SK-N-SH treated with all-trans-retinoic acid at 6 μM for 48 hours (cell line): ENCODE measurements at regions not wholly inside any gene's neighbourhood (a gene's known extent, or its start where the extent isn't known, plus 50 kb on each side); places are given as distances from the start of the nearest gene placed in this dataset.

Source experiments
- ATAC-seq: fragments of 200-7000 bp; cut with Tn5 transposase; 3 replicates; pipeline ENCODE4 v1.9.1; 2020; ENCODE audit warnings: mild to moderate bottlenecking, moderate library complexity
- ARNTL ChIP-seq: fragments of 450-650 bp; formaldehyde crosslinking; IDR thresholded peaks from 2 replicates; pipeline ENCODE4 v1.5.0; 2020; ENCODE audit warnings: low read depth, mild to moderate bottlenecking, moderate library complexity, borderline replicate concordance
- BACH2 ChIP-seq: fragments of 250-450 bp; sonication (Bioruptor Pico); IDR thresholded peaks from 2 replicates; pipeline ENCODE4 v1.9.0; 2021; ENCODE audit warnings: mild to moderate bottlenecking, borderline replicate concordance
- CREB5 ChIP-seq: fragments of 250-450 bp; sonication (Bioruptor Pico); IDR thresholded peaks from 2 replicates; pipeline ENCODE4 v1.5.1; 2020; ENCODE audit warnings: low read depth, mild to moderate bottlenecking, moderate library complexity
- CSDC2 ChIP-seq: fragments of 250-450 bp; sonication (Bioruptor Pico); IDR thresholded peaks from 2 replicates; pipeline ENCODE4 v1.5.0; 2020; ENCODE audit warnings: mild to moderate bottlenecking, moderate library complexity
- CSRNP3 ChIP-seq: fragments of 250-450 bp; sonication (Bioruptor Pico); IDR thresholded peaks from 2 replicates; pipeline ENCODE4 v1.5.1; 2021; ENCODE audit warnings: mild to moderate bottlenecking, moderate library complexity
- ESRRG ChIP-seq: fragments of 250-450 bp; sonication (Bioruptor Pico); IDR thresholded peaks from 2 replicates; pipeline ENCODE4 v1.6.1; 2021; ENCODE audit warnings: mild to moderate bottlenecking
- GLIS3 ChIP-seq: fragments of 250-450 bp; sonication (Bioruptor Pico); IDR thresholded peaks from 2 replicates; pipeline ENCODE4 v1.5.0; 2020; ENCODE audit warnings: mild to moderate bottlenecking, moderate library complexity
- ISL1 ChIP-seq: fragments of 250-450 bp; sonication (Bioruptor Pico); IDR thresholded peaks from 2 replicates; pipeline ENCODE4 v2.1.2; 2022; ENCODE audit warnings: mild to moderate bottlenecking, moderate library complexity
- OSR1 ChIP-seq: fragments of 250-450 bp; sonication (Bioruptor Pico); IDR thresholded peaks from 2 replicates; pipeline ENCODE4 v1.8.0; 2022; ENCODE audit warnings: moderate library complexity, mild to moderate bottlenecking, inconsistent platforms
- PATZ1 ChIP-seq: fragments of 250-450 bp; sonication (Bioruptor Pico); IDR thresholded peaks from 2 replicates; pipeline ENCODE4 v1.8.0; 2020; ENCODE audit warnings: mild to moderate bottlenecking, moderate library complexity, borderline replicate concordance
- PPARA ChIP-seq: fragments of 250-450 bp; sonication (Bioruptor Pico); IDR thresholded peaks from 2 replicates; pipeline ENCODE4 v1.5.0; 2020; ENCODE audit warnings: mild to moderate bottlenecking, borderline replicate concordance
- SNAI2 ChIP-seq: fragments of 250-450 bp; sonication (Bioruptor Pico); IDR thresholded peaks from 2 replicates; pipeline ENCODE4 v1.5.0; 2020; ENCODE audit warnings: mild to moderate bottlenecking, moderate library complexity
- TCF4 ChIP-seq: fragments of 250-450 bp; sonication (Bioruptor Pico); IDR thresholded peaks from 2 replicates; pipeline ENCODE4 v1.8.0; 2021; ENCODE audit warnings: mild to moderate bottlenecking, moderate library complexity, borderline replicate concordance
- TOX ChIP-seq: fragments of 250-450 bp; sonication (Bioruptor Pico); IDR thresholded peaks from 2 replicates; pipeline ENCODE4 v1.8.0; 2021; ENCODE audit warnings: mild to moderate bottlenecking, moderate library complexity, borderline replicate concordance
- TSHZ2 ChIP-seq: fragments of 250-450 bp; sonication (Bioruptor Pico); IDR thresholded peaks from 2 replicates; pipeline ENCODE4 v1.5.0; 2020; ENCODE audit warnings: mild to moderate bottlenecking, moderate library complexity
- ZC3H10 ChIP-seq: fragments of 250-450 bp; sonication (Bioruptor Pico); IDR thresholded peaks from 2 replicates; pipeline ENCODE4 v1.5.1; 2021; ENCODE audit warnings: mild to moderate bottlenecking, moderate library complexity
- ZFP3 ChIP-seq: fragments of 250-450 bp; sonication (Bioruptor Pico); IDR thresholded peaks from 2 replicates; pipeline ENCODE4 v1.5.0; 2020; ENCODE audit warnings: mild to moderate bottlenecking, moderate library complexity
- ZFP30 ChIP-seq: fragments of 450-650 bp; formaldehyde crosslinking; IDR thresholded peaks from 2 replicates; pipeline ENCODE4 v1.5.0; 2022; ENCODE audit warnings: mild to moderate bottlenecking, moderate library complexity
- ZNF565 ChIP-seq: fragments of 450-650 bp; formaldehyde crosslinking; conservative IDR thresholded peaks from 2 replicates; pipeline ENCODE4 v1.5.0; 2020; ENCODE audit warnings: low read depth, mild to moderate bottlenecking, moderate library complexity
- ZNF70 ChIP-seq: fragments of 450-650 bp; formaldehyde crosslinking; IDR thresholded peaks from 2 replicates; pipeline ENCODE4 v1.5.0; 2020; ENCODE audit warnings: mild to moderate bottlenecking, moderate library complexity
- ZNF8 ChIP-seq: fragments of 450-650 bp; formaldehyde crosslinking; IDR thresholded peaks from 2 replicates; pipeline ENCODE4 v1.5.0; 2020; ENCODE audit warnings: mild to moderate bottlenecking, moderate library complexity

- ATAC-seq, result no peak
- no peak for TF ChIP-seq TSHZ2
- TF ChIP-seq ZFP30 (CRISPR knock-in tag), result no peak
- TF ChIP-seq ZC3H10, result no peak
- no peak for TF ChIP-seq ZNF565
- no peak for TF ChIP-seq ISL1 (CRISPR knock-in tag)
- no peak for TF ChIP-seq ZNF70 (CRISPR knock-in tag)
- no peak for TF ChIP-seq ESRRG (CRISPR knock-in tag)
- no peak for TF ChIP-seq CSRNP3 (CRISPR knock-in tag)
- no peak for TF ChIP-seq ARNTL
- TF ChIP-seq TOX (CRISPR knock-in tag), result no peak
- no peak for TF ChIP-seq SNAI2 (CRISPR knock-in tag)
- TF ChIP-seq BACH2 (CRISPR knock-in tag), result no peak
- TF ChIP-seq CSDC2 (CRISPR knock-in tag), result no peak
- no peak for TF ChIP-seq GLIS3
- TF ChIP-seq TCF4 (CRISPR knock-in tag), result no peak
- TF ChIP-seq CREB5 (CRISPR knock-in tag), result no peak
- TF ChIP-seq OSR1 (CRISPR knock-in tag), result no peak
- no peak for TF ChIP-seq ZNF8 (CRISPR knock-in tag)
Measured at GRCh38 chr10:29374162-29374561, 85.3 kb downstream of the LYZL1 start.

- TF ChIP-seq ZC3H10, result no peak
- TF ChIP-seq PATZ1 (CRISPR knock-in tag), result no peak
- no peak for TF ChIP-seq OSR1 (CRISPR knock-in tag)
- TF ChIP-seq ISL1 (CRISPR knock-in tag), result no peak
- no peak for TF ChIP-seq ZNF8 (CRISPR knock-in tag)
- TF ChIP-seq ZFP3 (CRISPR knock-in tag), result no peak
- no peak for TF ChIP-seq ZNF70 (CRISPR knock-in tag)
- TF ChIP-seq PPARA (CRISPR knock-in tag), result no peak
- no peak for TF ChIP-seq ZFP30 (CRISPR knock-in tag)
- TF ChIP-seq GLIS3, result no peak
- ATAC-seq, result no peak
Measured at GRCh38 chr10:29375888-29376287, 87.0 kb downstream of the LYZL1 start.

GRCh38 chr10:29377333-29377961, 88.6 kb downstream of the LYZL1 start:
- ATAC-seq, result peak; percentile 72; the same call in 2 of the 3 replicates
- TF ChIP-seq CSRNP3 (CRISPR knock-in tag) (no peak), TSHZ2 (no peak), ARNTL (no peak), TOX (CRISPR knock-in tag) (no peak), ZNF8 (CRISPR knock-in tag) (no peak), ZFP3 (CRISPR knock-in tag) (no peak), ESRRG (CRISPR knock-in tag) (no peak), ZNF565 (no peak), ZNF70 (CRISPR knock-in tag) (no peak), TCF4 (CRISPR knock-in tag) (no peak)
